Neural cell (in vitro differentiated cells): ENCODE measurements at regions not wholly inside any gene's neighbourhood (a gene's known extent, or its start where the extent isn't known, plus 50 kb on each side); places are given as distances from the start of the nearest gene placed in this dataset.

Experiments
- EZH2 ChIP-seq: fragments of 200-600, 300-800 bp; shearing (Covaris generic), sonication (generic); IDR thresholded peaks from 2 replicates; pipeline ENCODE4 v1.6.1; 2014; ENCODE audit warnings: antibody characterized with exemption, low read length, borderline replicate concordance, mild to moderate bottlenecking; ENCODE audit not compliant: insufficient read depth, poor library complexity, severe bottlenecking
- RAD21 ChIP-seq: fragments of 450-650 bp; conservative IDR thresholded peaks from 2 replicates; pipeline ENCODE4 v1.6.1; 2014; ENCODE audit warnings: antibody characterized with exemption, mild to moderate bottlenecking, moderate library complexity
- TAF1 ChIP-seq: IDR thresholded peaks from 2 replicates; pipeline ENCODE4 v1.6.1; 2012; ENCODE audit warnings: low read depth
- TF ChIP-seq, protein P1 (sequence below): fragments of 450-650 bp; IDR thresholded peaks from 2 replicates; pipeline ENCODE4 v1.5.1; 2014; ENCODE audit warnings: antibody characterized with exemption, mild to moderate bottlenecking, moderate library complexity; ENCODE audit not compliant: poor library complexity, severe bottlenecking
- TF ChIP-seq, protein P2 (sequence below): IDR thresholded peaks from 2 replicates; pipeline ENCODE4 v1.6.1; 2012; ENCODE audit warnings: borderline replicate concordance

DNA sequence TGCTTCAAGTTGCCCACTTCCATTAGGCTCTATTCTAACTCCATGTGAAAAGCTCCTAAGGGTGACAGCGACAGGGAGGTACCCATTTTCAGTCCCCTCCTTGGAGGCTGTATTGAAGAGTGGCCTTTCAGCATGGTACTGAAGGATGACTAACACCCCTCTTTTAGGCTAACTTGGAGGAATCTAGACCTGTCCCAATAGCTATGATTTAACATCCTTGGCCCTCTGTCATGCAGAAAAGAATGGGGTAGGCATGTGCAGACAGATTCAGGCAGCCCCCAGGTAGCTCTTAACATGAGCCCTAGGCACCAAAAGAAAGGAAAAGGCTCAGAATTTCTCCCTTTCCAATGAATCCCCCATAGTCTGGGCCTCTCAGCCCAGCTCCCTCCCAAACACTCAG, 89.3 kb upstream of the AMOTL1 start:
- TF ChIP-seq, protein P1, sequence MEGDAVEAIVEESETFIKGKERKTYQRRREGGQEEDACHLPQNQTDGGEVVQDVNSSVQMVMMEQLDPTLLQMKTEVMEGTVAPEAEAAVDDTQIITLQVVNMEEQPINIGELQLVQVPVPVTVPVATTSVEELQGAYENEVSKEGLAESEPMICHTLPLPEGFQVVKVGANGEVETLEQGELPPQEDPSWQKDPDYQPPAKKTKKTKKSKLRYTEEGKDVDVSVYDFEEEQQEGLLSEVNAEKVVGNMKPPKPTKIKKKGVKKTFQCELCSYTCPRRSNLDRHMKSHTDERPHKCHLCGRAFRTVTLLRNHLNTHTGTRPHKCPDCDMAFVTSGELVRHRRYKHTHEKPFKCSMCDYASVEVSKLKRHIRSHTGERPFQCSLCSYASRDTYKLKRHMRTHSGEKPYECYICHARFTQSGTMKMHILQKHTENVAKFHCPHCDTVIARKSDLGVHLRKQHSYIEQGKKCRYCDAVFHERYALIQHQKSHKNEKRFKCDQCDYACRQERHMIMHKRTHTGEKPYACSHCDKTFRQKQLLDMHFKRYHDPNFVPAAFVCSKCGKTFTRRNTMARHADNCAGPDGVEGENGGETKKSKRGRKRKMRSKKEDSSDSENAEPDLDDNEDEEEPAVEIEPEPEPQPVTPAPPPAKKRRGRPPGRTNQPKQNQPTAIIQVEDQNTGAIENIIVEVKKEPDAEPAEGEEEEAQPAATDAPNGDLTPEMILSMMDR = no peak
- TF ChIP-seq, protein P2, sequence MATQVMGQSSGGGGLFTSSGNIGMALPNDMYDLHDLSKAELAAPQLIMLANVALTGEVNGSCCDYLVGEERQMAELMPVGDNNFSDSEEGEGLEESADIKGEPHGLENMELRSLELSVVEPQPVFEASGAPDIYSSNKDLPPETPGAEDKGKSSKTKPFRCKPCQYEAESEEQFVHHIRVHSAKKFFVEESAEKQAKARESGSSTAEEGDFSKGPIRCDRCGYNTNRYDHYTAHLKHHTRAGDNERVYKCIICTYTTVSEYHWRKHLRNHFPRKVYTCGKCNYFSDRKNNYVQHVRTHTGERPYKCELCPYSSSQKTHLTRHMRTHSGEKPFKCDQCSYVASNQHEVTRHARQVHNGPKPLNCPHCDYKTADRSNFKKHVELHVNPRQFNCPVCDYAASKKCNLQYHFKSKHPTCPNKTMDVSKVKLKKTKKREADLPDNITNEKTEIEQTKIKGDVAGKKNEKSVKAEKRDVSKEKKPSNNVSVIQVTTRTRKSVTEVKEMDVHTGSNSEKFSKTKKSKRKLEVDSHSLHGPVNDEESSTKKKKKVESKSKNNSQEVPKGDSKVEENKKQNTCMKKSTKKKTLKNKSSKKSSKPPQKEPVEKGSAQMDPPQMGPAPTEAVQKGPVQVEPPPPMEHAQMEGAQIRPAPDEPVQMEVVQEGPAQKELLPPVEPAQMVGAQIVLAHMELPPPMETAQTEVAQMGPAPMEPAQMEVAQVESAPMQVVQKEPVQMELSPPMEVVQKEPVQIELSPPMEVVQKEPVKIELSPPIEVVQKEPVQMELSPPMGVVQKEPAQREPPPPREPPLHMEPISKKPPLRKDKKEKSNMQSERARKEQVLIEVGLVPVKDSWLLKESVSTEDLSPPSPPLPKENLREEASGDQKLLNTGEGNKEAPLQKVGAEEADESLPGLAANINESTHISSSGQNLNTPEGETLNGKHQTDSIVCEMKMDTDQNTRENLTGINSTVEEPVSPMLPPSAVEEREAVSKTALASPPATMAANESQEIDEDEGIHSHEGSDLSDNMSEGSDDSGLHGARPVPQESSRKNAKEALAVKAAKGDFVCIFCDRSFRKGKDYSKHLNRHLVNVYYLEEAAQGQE = no peak
- TF ChIP-seq EZH2 = no peak
- TF ChIP-seq RAD21 = no peak
- TF ChIP-seq TAF1 = no peak
